HG03045 (cell line): ENCODE measurements at regions not wholly inside any gene's neighbourhood (a gene's known extent, or its start where the extent isn't known, plus 50 kb on each side); places are given as distances from the start of the nearest gene placed in this dataset.

ENCODE experiments used
- ATAC-seq: cut with Tn5 transposase; IDR thresholded peaks from one replicate; pipeline ENCODE4 v1.9.1; 2021; ENCODE audit warnings: mild to moderate bottlenecking, moderate library complexity; ENCODE audit not compliant: unreplicated experiment

- no peak for ATAC-seq
These were observed 175.8 kb downstream of the KCNRG start for GRCh38 chr13:50191004-50191403.

GRCh38 chr13:50192272-50192813 is 177.1 kb downstream of the KCNRG start:
- ATAC-seq = no peak

- ATAC-seq = no peak
These were observed 179.8 kb downstream of the KCNRG start for GRCh38 chr13:50195045-50195444.

GRCh38 chr13:50196118-50196517 is 180.9 kb downstream of the KCNRG start:
- no peak for ATAC-seq

- no peak for ATAC-seq
These were observed 182.5 kb downstream of the KCNRG start for GRCh38 chr13:50197705-50198104.

- ATAC-seq = no peak
These were observed 183.3 kb downstream of the KCNRG start for GRCh38 chr13:50198508-50198907.

- no peak for ATAC-seq
These were observed 185.3 kb downstream of the KCNRG start for GRCh38 chr13:50200569-50200968.

GRCh38 chr13:50200988-50201387 is 185.7 kb downstream of the KCNRG start:
- ATAC-seq = no peak

GRCh38 chr13:50202485-50202884 is 187.2 kb downstream of the KCNRG start:
- ATAC-seq = no peak

- ATAC-seq = no peak
These were observed 188.2 kb downstream of the KCNRG start for GRCh38 chr13:50203256-50203941.

- ATAC-seq = no peak
These were observed 190.3 kb downstream of the KCNRG start for GRCh38 chr13:50205581-50205980.

- no peak for ATAC-seq
These were observed 193.6 kb downstream of the KCNRG start for GRCh38 chr13:50208826-50209335.

GRCh38 chr13:50209631-50210030 is 194.4 kb downstream of the KCNRG start:
- no peak for ATAC-seq

GRCh38 chr13:50213526-50213925 is 198.3 kb downstream of the KCNRG start:
- ATAC-seq = no peak

- ATAC-seq = no peak
These were observed 199.3 kb downstream of the KCNRG start for GRCh38 chr13:50214514-50214913.

GRCh38 chr13:50215399-50215798 is 200.2 kb downstream of the KCNRG start:
- ATAC-seq = no peak

GRCh38 chr13:50219743-50220142 is 204.5 kb downstream of the KCNRG start:
- no peak for ATAC-seq

- ATAC-seq = no peak
These were observed 205.7 kb downstream of the KCNRG start for GRCh38 chr13:50220938-50221337.

GRCh38 chr13:50222569-50223332 is 207.5 kb downstream of the KCNRG start:
- no peak for ATAC-seq

- ATAC-seq = peak; percentile 75
These were observed 209.3 kb downstream of the KCNRG start for GRCh38 chr13:50224534-50224933.

- ATAC-seq = no peak
These were observed 210.2 kb downstream of the KCNRG start for GRCh38 chr13:50225193-50226155.
